B cell (primary cell): ENCODE measurements at regions not wholly inside any gene's neighbourhood (a gene's known extent, or its start where the extent isn't known, plus 50 kb on each side); places are given as distances from the start of the nearest gene placed in this dataset.

Experiments used
- ATAC-seq: fragments of 200-7000 bp; cut with Tn5 transposase; one replicate; pipeline ENCODE4 v1.10.0; 2021; ENCODE audit warnings: low read depth, mild to moderate bottlenecking, moderate number of reproducible peaks, moderate library complexity
- CTCF ChIA-PET: fragments of 350-600 bp; sonication (Branson Sonifier 250); formaldehyde crosslinking; loops from one replicate; lab custom pipeline; 2021; ENCODE audit warnings: antibody characterized with exemption, inconsistent platforms; lab: Charles Lee
- POLR2A ChIA-PET: fragments of 350-600 bp; sonication (Branson Sonifier 250); formaldehyde crosslinking; loops from one replicate; lab custom pipeline; 2021; ENCODE audit warnings: antibody characterized with exemption; lab: Charles Lee
- DNase-seq: peaks from one replicate; pipeline ENCODE4 v3.0.0; 2013
- H2AFZ ChIP-seq: 2 replicates; pipeline ENCODE4 v1.6.1; 2012; ENCODE audit warnings: mild to moderate bottlenecking, low read depth, low read length; ENCODE audit not compliant: insufficient read depth, poor library complexity, severe bottlenecking
- H3K27ac ChIP-seq, 2 donors: 1 replicate in 1 of 2; 2 replicates in 1 of 2; pipeline ENCODE4 v1.5.1; 2012 to 2013; ENCODE audit warnings: low read length in 2 of 2, mild to moderate bottlenecking in 2 of 2, moderate library complexity in 1 of 2
- H3K27me3 ChIP-seq, 4 experiments: fragments of 200-600 bp in 1 of 4; sonication (generic) in 1 of 4; replicated peaks in 1 of 4; 1 replicate in 2 of 4; 2 replicates in 2 of 4; pipeline versions ENCODE4 v1.6.1 to v1.7.0; 2013 to 2016; ENCODE audit warnings: low read length in 3 of 4, mild to moderate bottlenecking in 2 of 4, mixed read lengths in 1 of 4, moderate library complexity in 1 of 4; ENCODE audit not compliant: insufficient read depth in 4 of 4, control insufficient read depth in 3 of 4; ENCODE audit errors: control extremely low read depth in 1 of 4
- H3K36me3 ChIP-seq, 2 experiments: replicated peaks in 1 of 2; 1 replicate in 1 of 2; 2 replicates in 1 of 2; pipeline versions ENCODE4 v1.6.1 to v1.7.1; 2013; ENCODE audit warnings: low read length in 1 of 2; ENCODE audit not compliant: insufficient read depth in 2 of 2, control insufficient read depth in 1 of 2; ENCODE audit errors: control extremely low read depth in 1 of 2, extremely low read depth in 1 of 2
- H3K4me1 ChIP-seq, 2 donors: fragments of 200-600 bp in 1 of 2; sonication (generic) in 1 of 2; 1 replicate in 1 of 2; 2 replicates in 1 of 2; pipeline versions ENCODE4 v1.5.1 to v1.6.1; 2013 to 2017; ENCODE audit warnings: low read length in 2 of 2; ENCODE audit not compliant: control insufficient read depth in 2 of 2, insufficient read depth in 2 of 2
- H3K4me2 ChIP-seq: replicated peaks from 2 replicates; pipeline ENCODE3; 2012; ENCODE audit warnings: mild to moderate bottlenecking, low read depth, low read length; ENCODE audit not compliant: poor library complexity, severe bottlenecking
- H3K4me3 ChIP-seq, 5 experiments: fragments of 200-600 bp in 1 of 5; sonication (generic) in 1 of 5; 1 replicate in 3 of 5; 2 replicates in 2 of 5; pipeline versions ENCODE4 v1.5.1 to v1.7.0; 2011 to 2016; ENCODE audit warnings: low read length in 4 of 5, mild to moderate bottlenecking in 4 of 5, low read depth in 2 of 5, control low read depth in 1 of 5, moderate library complexity in 1 of 5; ENCODE audit not compliant: insufficient read depth in 1 of 5; ENCODE audit errors: control extremely low read depth in 1 of 5, extremely low read depth in 1 of 5
- H3K79me2 ChIP-seq: fragments of 200-600 bp; sonication (generic); one replicate; pipeline ENCODE4 v1.6.0; 2016; ENCODE audit warnings: low read length; ENCODE audit not compliant: control insufficient read depth, insufficient read depth
- H3K9ac ChIP-seq: fragments of 200-600 bp; sonication (generic); 2 replicates; pipeline ENCODE4 v1.6.1; 2017; ENCODE audit warnings: mild to moderate bottlenecking, low read length, moderate library complexity
- H3K9me3 ChIP-seq, 3 donors: one replicate each; pipeline versions ENCODE4 v1.6.1 to v1.7.1; 2013; ENCODE audit warnings: low read length in 2 of 3; ENCODE audit not compliant: control insufficient read depth in 2 of 3, insufficient read depth in 1 of 3; ENCODE audit errors: control extremely low read depth in 1 of 3
- H4K20me1 ChIP-seq: 2 replicates; pipeline ENCODE4 v1.6.0; 2012; ENCODE audit warnings: mild to moderate bottlenecking, low read length; ENCODE audit not compliant: insufficient read depth, control insufficient read depth, poor library complexity, severe bottlenecking
- H3K27ac Mint-ChIP-seq: one replicate; pipeline ENCODE4 v1.8.0; 2021; ENCODE audit warnings: mixed read lengths
- H3K27me3 Mint-ChIP-seq: one replicate; pipeline ENCODE4 v1.8.0; 2021; ENCODE audit warnings: mixed read lengths
- H3K4me1 Mint-ChIP-seq: one replicate; pipeline ENCODE4 v1.8.0; 2021; ENCODE audit warnings: mixed read lengths
- H3K4me3 Mint-ChIP-seq: one replicate; pipeline ENCODE4 v1.8.0; 2021; ENCODE audit warnings: mixed read lengths
- H3K9me3 Mint-ChIP-seq: one replicate; pipeline ENCODE4 v1.8.0; 2022; ENCODE audit warnings: mixed read lengths; ENCODE audit not compliant: insufficient read depth
- EZH2 ChIP-seq: IDR thresholded peaks from 2 replicates; pipeline ENCODE4 v1.6.1; 2012; ENCODE audit warnings: borderline replicate concordance, low read depth, mild to moderate bottlenecking, moderate library complexity, low read length; ENCODE audit not compliant: insufficient read depth, poor library complexity, severe bottlenecking
- WGBS: methylation state at CpG from one replicate; pipeline ENCODE4 v1.1.5; 2013; ENCODE audit warnings: missing lambda C conversion rate; ENCODE audit not compliant: insufficient coverage; 5-methylcytosine and 5-hydroxymethylcytosine counted together
- intact Hi-C: fragments of 100-400 bp; cut with micrococcal nuclease; formaldehyde crosslinking; loops from one replicate; pipeline ENCODE4 v1.10.0; 2022
- TF ChIP-seq, protein P1 (sequence below): fragments of 200-600 bp; IDR thresholded peaks from one replicate; pipeline ENCODE4 v1.8.0; 2022; ENCODE audit warnings: antibody characterized with exemption, mild to moderate bottlenecking

DNA sequence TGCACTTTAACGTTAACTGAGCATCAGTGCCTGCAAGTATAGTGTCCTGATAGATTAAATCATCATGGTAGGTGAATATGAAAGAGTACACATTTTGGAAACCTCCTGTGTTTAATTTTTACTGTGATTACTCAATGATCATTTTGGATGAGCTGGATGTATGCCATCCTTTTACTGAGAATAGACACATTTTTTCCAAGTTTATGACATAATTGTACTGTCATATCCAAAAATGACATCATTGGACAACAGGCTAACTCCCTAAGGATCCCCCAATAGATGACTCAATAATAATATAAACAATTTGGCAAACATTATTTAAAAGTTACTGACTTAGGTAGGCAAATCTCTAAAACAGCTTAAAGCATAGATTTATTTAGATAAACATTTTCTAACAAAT lies 410.8 kb upstream of the REG3G start:
- no peak overlapping the region for H3K27ac ChIP-seq
- no peak overlapping the region for H3K4me3 ChIP-seq
- no peaks in the 10 kb centered on the region for H3K9me3 ChIP-seq
- H3K9ac ChIP-seq = no peak overlapping the region
- no peak overlapping the region for H3K4me2 ChIP-seq
- DNase-seq (no peak), ATAC-seq (no peak)
- intact Hi-C loops = no loop called here
- POLR2A ChIA-PET = no interaction called here
- no peaks in the 10 kb centered on the region for H3K79me2 ChIP-seq
- TF ChIP-seq, protein P1, sequence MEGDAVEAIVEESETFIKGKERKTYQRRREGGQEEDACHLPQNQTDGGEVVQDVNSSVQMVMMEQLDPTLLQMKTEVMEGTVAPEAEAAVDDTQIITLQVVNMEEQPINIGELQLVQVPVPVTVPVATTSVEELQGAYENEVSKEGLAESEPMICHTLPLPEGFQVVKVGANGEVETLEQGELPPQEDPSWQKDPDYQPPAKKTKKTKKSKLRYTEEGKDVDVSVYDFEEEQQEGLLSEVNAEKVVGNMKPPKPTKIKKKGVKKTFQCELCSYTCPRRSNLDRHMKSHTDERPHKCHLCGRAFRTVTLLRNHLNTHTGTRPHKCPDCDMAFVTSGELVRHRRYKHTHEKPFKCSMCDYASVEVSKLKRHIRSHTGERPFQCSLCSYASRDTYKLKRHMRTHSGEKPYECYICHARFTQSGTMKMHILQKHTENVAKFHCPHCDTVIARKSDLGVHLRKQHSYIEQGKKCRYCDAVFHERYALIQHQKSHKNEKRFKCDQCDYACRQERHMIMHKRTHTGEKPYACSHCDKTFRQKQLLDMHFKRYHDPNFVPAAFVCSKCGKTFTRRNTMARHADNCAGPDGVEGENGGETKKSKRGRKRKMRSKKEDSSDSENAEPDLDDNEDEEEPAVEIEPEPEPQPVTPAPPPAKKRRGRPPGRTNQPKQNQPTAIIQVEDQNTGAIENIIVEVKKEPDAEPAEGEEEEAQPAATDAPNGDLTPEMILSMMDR = no peak
- no peak for TF ChIP-seq EZH2
- no CpG with 5 or more reads among the region's 1 CpG for WGBS
- peaks cover 5% of the 10 kb centered on the region for H3K9me3 Mint-ChIP-seq
- no peaks in the 10 kb centered on the region for H3K27me3 Mint-ChIP-seq
- no peaks in the 10 kb centered on the region for H3K4me1 Mint-ChIP-seq
- no peak overlapping the region for H2AFZ ChIP-seq
- CTCF ChIA-PET = no interaction called here
- H3K4me1 ChIP-seq = no peaks in the 10 kb centered on the region
- no peaks in the 10 kb centered on the region for H4K20me1 ChIP-seq
- no peak overlapping the region for H3K27ac Mint-ChIP-seq
- H3K4me3 Mint-ChIP-seq = no peak overlapping the region
- no peaks in the 10 kb centered on the region for H3K27me3 ChIP-seq
- H3K36me3 ChIP-seq = no peaks in the 10 kb centered on the region

DNA sequence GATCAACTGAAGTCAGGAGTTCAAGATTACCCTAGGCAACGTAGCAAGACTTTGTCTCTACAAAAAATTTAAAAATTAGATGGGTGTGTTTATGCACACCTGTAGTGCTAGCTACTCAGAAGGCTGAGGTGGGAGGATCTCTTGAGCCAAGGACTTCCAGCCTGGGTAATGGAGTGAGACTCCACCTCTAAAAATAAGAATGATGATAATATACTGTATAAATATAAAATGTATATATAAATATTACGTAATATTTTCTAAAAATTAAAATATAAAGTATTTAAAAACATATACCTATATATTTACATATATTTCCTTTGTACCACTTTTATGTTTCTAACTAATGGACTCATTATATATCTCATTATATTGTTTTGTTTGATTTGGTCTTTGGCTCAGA lies 409.5 kb upstream of the REG3G start:
- WGBS = no CpG with 5 or more reads among the region's 2 CpGs
- ChIA-PET POLR2A (no interaction called here), CTCF (no interaction called here)
- Histone ChIP-seq H3K9ac (no peak overlapping the region), H3K79me2 (no peaks in the 10 kb centered on the region), H3K4me2 (no peak overlapping the region), H3K36me3 (no peaks in the 10 kb centered on the region), H2AFZ (no peak overlapping the region), H4K20me1 (no peaks in the 10 kb centered on the region), H3K9me3 (no peaks in the 10 kb centered on the region), H3K27ac (no peak overlapping the region), H3K4me1 (no peaks in the 10 kb centered on the region), H3K27me3 (no peaks in the 10 kb centered on the region), H3K4me3 (no peak overlapping the region)
- Mint-ChIP-seq H3K27me3 (no peaks in the 10 kb centered on the region), H3K4me3 (no peak overlapping the region), H3K4me1 (no peaks in the 10 kb centered on the region), H3K27ac (no peak overlapping the region), H3K9me3 (peaks cover 5% of the 10 kb centered on the region)
- intact Hi-C loops = no loop called here
- DNase-seq (no peak), ATAC-seq (no peak)
- TF ChIP-seq, protein P1 = no peak
- no peak for TF ChIP-seq EZH2
